ENCODE measurements at regions not wholly inside any gene's neighbourhood (a gene's known extent, or its start where the extent isn't known, plus 50 kb on each side); places are given as distances from the start of the nearest gene placed in this dataset.

GRCh38 chr7:80588591-80588990, 49.9 kb upstream of the CD36 start:
- no peak for FAIRE-seq
- peaks cover 8% of the 10 kb centered on the region for H3K4me1 ChIP-seq (ENCODE audit: control insufficient read depth, extremely low read depth, insufficient read depth, low read length)

More at GRCh38 chr7:80588591-80588990, 49.9 kb upstream of the CD36 start:
- dilution Hi-C loops (cut with MboI; ENCODE audit: extremely low pct_ligation_motif_present, low sequenced_read_pairs) = no loop called here
- TF ChIP-seq CTCF (optimal IDR thresholded peaks at IDR 0.05 in 1 of 3, IDR thresholded peaks at IDR 0.05 in 1 of 3, conservative IDR thresholded peaks at IDR 0.05 in 1 of 3; ENCODE audit: extremely low read depth in 1 of 3, insufficient read depth in 2 of 3, low read length in 3 of 3) = no peak
- H3K9me3 ChIP-seq (ENCODE audit: control insufficient read depth, low read depth, low read length) = no peaks in the 10 kb centered on the region
- H3K36me3 ChIP-seq (ENCODE audit: control insufficient read depth in 2 of 2, extremely low read depth in 1 of 2, insufficient read depth in 2 of 2, low read length in 2 of 2) = no peaks in the 10 kb centered on the region
- H2AFZ ChIP-seq (ENCODE audit: control insufficient read depth, low read length) = no peak overlapping the region
- H3K4me2 ChIP-seq (ENCODE audit: control insufficient read depth, extremely low read depth, insufficient read depth, low read depth, low read length) = no peak overlapping the region
- no peaks in the 10 kb centered on the region for H4K20me1 ChIP-seq (ENCODE audit: control insufficient read depth, extremely low read depth, insufficient read depth, low read length)
- no peak overlapping the region for H3K4me3 ChIP-seq (ENCODE audit: control insufficient read depth in 2 of 3, extremely low read depth in 1 of 3, insufficient read depth in 2 of 3, low read depth in 1 of 3, low read length in 3 of 3)
- no peak overlapping the region for H3K27ac ChIP-seq (ENCODE audit: control insufficient read depth, insufficient read depth, low read length)
- no peaks in the 10 kb centered on the region for H3K27me3 ChIP-seq (ENCODE audit: control insufficient read depth, extremely low read depth, insufficient read depth, low read length)
- H3K9ac ChIP-seq (ENCODE audit: control insufficient read depth, extremely low read depth, insufficient read depth, low read length) = no peak overlapping the region
- no peak for DNase-seq (ENCODE audit: low read depth, low spot score)
- no peaks in the 10 kb centered on the region for H3K79me2 ChIP-seq (ENCODE audit: control insufficient read depth, insufficient read depth, low read length)
- H3K9me1 ChIP-seq (ENCODE audit: control insufficient read depth, extremely low read depth, insufficient read depth, low read length) = no peaks in the 10 kb centered on the region

Data from keratinocyte (primary cell).